HepG2 (cell line): ENCODE measurements at regions not wholly inside any gene's neighbourhood (a gene's known extent, or its start where the extent isn't known, plus 50 kb on each side); places are given as distances from the start of the nearest gene placed in this dataset.

Experiments used
- ELF1 ChIP-seq: sonication (generic); formaldehyde crosslinking; IDR thresholded peaks from 2 replicates; pipeline ENCODE4 v1.4.0; 2020; ENCODE audit warnings: missing genetic modification reagents
- GABPA ChIP-seq, 2 experiments: IDR thresholded peaks; 2 replicates each; pipeline ENCODE4 v1.6.1; 2011 to 2016; ENCODE audit warnings: low read depth in 2 of 2, low read length in 1 of 2, missing biosample characterization in 1 of 2, missing genetic modification characterization in 1 of 2
- POLR2AphosphoS5 ChIP-seq: IDR thresholded peaks from 2 replicates; pipeline ENCODE4 v1.6.1; 2012; ENCODE audit warnings: low read depth, low read length
- RARA ChIP-seq: IDR thresholded peaks from 2 replicates; pipeline ENCODE4 v1.6.1; 2016; ENCODE audit warnings: missing genetic modification reagents, missing compliant biosample characterization
- SIN3B ChIP-seq: fragments of 150-350 bp; IDR thresholded peaks from 2 replicates; pipeline ENCODE4 v1.6.1; 2014; ENCODE audit warnings: low read length
- SRY ChIP-seq: sonication (generic); formaldehyde crosslinking; IDR thresholded peaks from 2 replicates; pipeline ENCODE4 v1.8.0; 2022; ENCODE audit warnings: mild to moderate bottlenecking, missing genetic modification reagents
- ZFP62 ChIP-seq: sonication (generic); formaldehyde crosslinking; IDR thresholded peaks from 2 replicates; pipeline ENCODE4 v1.4.0; 2020; ENCODE audit warnings: missing genetic modification reagents
- ZNF354B ChIP-seq: sonication (generic); formaldehyde crosslinking; IDR thresholded peaks from 2 replicates; pipeline ENCODE4 v1.8.0; 2022; ENCODE audit warnings: mild to moderate bottlenecking, missing genetic modification reagents
- ZNF790 ChIP-seq: sonication (generic); formaldehyde crosslinking; IDR thresholded peaks from 2 replicates; pipeline ENCODE4 v1.8.0; 2022; ENCODE audit warnings: missing genetic modification reagents, mild to moderate bottlenecking, borderline replicate concordance
- TF ChIP-seq, protein P1 (sequence below), 2 experiments: IDR thresholded peaks; 2 replicates each; pipeline ENCODE4 v1.6.1; 2011 to 2012; ENCODE audit warnings: low read length in 2 of 2, borderline replicate concordance in 1 of 2, low read depth in 1 of 2, mild to moderate bottlenecking in 1 of 2, moderate library complexity in 1 of 2
- TF ChIP-seq, protein P2 (sequence below): sonication (generic); formaldehyde crosslinking; IDR thresholded peaks from 2 replicates; pipeline ENCODE4 v1.5.0; 2020; ENCODE audit warnings: mild to moderate bottlenecking, missing genetic modification reagents, borderline replicate concordance

DNA sequence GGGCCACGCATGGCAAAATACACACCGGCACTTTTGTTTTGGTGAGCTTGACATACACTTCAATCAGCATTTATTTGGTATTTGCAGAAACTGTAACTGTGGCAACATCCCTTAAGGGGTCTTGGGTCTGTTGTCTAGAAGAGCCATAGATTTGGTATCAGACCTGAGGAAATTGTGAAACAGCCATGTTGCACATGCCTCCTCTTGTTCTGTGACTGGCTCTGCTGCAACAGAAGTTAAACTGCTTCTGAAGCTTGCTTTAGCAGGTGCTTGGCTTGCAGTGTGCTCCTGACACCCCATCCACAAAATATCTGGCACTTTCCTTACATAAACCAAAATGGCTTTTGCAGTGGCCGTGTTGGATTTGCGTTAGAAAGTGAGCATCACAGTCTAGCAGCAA is 247.3 kb downstream of the GATA3 start:
- TF ChIP-seq, protein P1, sequence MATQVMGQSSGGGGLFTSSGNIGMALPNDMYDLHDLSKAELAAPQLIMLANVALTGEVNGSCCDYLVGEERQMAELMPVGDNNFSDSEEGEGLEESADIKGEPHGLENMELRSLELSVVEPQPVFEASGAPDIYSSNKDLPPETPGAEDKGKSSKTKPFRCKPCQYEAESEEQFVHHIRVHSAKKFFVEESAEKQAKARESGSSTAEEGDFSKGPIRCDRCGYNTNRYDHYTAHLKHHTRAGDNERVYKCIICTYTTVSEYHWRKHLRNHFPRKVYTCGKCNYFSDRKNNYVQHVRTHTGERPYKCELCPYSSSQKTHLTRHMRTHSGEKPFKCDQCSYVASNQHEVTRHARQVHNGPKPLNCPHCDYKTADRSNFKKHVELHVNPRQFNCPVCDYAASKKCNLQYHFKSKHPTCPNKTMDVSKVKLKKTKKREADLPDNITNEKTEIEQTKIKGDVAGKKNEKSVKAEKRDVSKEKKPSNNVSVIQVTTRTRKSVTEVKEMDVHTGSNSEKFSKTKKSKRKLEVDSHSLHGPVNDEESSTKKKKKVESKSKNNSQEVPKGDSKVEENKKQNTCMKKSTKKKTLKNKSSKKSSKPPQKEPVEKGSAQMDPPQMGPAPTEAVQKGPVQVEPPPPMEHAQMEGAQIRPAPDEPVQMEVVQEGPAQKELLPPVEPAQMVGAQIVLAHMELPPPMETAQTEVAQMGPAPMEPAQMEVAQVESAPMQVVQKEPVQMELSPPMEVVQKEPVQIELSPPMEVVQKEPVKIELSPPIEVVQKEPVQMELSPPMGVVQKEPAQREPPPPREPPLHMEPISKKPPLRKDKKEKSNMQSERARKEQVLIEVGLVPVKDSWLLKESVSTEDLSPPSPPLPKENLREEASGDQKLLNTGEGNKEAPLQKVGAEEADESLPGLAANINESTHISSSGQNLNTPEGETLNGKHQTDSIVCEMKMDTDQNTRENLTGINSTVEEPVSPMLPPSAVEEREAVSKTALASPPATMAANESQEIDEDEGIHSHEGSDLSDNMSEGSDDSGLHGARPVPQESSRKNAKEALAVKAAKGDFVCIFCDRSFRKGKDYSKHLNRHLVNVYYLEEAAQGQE (IDR thresholded peaks at IDR 0.05; ENCODE audit: borderline replicate concordance in 1 of 2, low read depth in 1 of 2, low read length in 2 of 2), result no peak
- TF ChIP-seq SRY (CRISPR knock-in tag) (no peak), RARA (CRISPR knock-in tag) (no peak), ZNF354B (CRISPR knock-in tag) (no peak), POLR2AphosphoS5 (no peak), ZNF790 (CRISPR knock-in tag) (no peak), ZFP62 (CRISPR knock-in tag) (no peak), ELF1 (CRISPR knock-in tag) (no peak), SIN3B (no peak), GABPA (IDR thresholded peaks at IDR 0.05; ENCODE audit: low read depth, low read length) (no peak), GABPA (CRISPR knock-in tag; IDR thresholded peaks at IDR 0.05; ENCODE audit: low read depth) (no peak)
- TF ChIP-seq, protein P2, sequence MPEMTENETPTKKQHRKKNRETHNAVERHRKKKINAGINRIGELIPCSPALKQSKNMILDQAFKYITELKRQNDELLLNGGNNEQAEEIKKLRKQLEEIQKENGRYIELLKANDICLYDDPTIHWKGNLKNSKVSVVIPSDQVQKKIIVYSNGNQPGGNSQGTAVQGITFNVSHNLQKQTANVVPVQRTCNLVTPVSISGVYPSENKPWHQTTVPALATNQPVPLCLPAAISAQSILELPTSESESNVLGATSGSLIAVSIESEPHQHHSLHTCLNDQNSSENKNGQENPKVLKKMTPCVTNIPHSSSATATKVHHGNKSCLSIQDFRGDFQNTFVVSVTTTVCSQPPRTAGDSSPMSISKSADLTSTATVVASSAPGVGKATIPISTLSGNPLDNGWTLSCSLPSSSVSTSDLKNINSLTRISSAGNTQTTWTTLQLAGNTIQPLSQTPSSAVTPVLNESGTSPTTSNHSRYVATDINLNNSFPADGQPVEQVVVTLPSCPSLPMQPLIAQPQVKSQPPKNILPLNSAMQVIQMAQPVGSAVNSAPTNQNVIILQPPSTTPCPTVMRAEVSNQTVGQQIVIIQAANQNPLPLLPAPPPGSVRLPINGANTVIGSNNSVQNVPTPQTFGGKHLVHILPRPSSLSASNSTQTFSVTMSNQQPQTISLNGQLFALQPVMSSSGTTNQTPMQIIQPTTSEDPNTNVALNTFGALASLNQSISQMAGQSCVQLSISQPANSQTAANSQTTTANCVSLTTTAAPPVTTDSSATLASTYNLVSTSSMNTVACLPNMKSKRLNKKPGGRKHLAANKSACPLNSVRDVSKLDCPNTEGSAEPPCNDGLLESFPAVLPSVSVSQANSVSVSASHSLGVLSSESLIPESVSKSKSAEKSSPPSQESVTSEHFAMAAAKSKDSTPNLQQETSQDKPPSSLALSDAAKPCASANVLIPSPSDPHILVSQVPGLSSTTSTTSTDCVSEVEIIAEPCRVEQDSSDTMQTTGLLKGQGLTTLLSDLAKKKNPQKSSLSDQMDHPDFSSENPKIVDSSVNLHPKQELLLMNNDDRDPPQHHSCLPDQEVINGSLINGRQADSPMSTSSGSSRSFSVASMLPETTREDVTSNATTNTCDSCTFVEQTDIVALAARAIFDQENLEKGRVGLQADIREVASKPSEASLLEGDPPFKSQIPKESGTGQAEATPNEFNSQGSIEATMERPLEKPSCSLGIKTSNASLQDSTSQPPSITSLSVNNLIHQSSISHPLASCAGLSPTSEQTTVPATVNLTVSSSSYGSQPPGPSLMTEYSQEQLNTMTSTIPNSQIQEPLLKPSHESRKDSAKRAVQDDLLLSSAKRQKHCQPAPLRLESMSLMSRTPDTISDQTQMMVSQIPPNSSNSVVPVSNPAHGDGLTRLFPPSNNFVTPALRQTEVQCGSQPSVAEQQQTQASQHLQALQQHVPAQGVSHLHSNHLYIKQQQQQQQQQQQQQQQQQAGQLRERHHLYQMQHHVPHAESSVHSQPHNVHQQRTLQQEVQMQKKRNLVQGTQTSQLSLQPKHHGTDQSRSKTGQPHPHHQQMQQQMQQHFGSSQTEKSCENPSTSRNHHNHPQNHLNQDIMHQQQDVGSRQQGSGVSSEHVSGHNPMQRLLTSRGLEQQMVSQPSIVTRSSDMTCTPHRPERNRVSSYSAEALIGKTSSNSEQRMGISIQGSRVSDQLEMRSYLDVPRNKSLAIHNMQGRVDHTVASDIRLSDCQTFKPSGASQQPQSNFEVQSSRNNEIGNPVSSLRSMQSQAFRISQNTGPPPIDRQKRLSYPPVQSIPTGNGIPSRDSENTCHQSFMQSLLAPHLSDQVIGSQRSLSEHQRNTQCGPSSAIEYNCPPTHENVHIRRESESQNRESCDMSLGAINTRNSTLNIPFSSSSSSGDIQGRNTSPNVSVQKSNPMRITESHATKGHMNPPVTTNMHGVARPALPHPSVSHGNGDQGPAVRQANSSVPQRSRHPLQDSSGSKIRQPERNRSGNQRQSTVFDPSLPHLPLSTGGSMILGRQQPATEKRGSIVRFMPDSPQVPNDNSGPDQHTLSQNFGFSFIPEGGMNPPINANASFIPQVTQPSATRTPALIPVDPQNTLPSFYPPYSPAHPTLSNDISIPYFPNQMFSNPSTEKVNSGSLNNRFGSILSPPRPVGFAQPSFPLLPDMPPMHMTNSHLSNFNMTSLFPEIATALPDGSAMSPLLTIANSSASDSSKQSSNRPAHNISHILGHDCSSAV (CRISPR knock-in tag), result no peak
